ENCODE measurements at regions not wholly inside any gene's neighbourhood (a gene's known extent, or its start where the extent isn't known, plus 50 kb on each side); places are given as distances from the start of the nearest gene placed in this dataset.

DNA sequence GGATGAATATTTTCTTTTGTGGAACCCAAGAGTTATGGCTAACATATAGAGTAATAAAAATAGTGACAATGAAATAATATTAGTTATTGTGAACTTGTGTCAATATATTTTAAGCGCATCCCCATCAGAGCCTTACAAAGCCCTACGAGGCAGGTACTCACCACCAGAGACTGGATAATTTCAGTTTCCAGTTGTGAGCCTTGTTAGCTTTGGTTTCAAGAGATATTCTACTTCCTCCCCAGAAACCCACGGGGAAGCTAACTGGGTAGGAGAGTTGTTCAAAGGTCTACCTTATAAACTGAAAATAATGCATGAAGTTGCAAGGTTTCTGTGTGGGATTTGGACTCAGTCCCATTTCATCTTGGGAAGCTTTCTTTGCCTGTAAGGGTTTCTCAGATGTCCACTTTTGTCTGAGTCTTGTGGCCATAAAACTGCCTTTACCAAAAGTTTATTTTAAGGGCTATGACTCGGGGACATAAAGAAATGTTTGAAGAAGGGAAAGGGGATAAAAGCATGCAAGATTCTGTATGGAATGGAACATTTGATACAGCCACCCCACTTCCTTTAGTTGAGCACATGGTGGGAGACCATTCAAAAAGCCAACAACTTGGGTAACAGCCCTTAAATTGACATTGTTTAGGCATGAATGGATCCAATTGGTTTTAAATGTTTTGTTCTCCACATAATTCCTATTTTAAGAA is 57.4 kb upstream of the ANKRD55 start:
- Histone ChIP-seq H3K27me3 (ENCODE audit: control insufficient read depth, insufficient read depth, low read length, poor library complexity, severe bottlenecking) (no peaks in the 10 kb centered on the region), H3K4me3 (ENCODE audit: insufficient read depth, low read depth, low read length) (no peak overlapping the region), H3K36me3 (ENCODE audit: control insufficient read depth, insufficient read depth, low read length) (no peaks in the 10 kb centered on the region), H3K4me1 (ENCODE audit: control insufficient read depth, insufficient read depth, low read length) (no peaks in the 10 kb centered on the region), H3K9me3 (ENCODE audit: control insufficient read depth, low read length) (no peaks in the 10 kb centered on the region), H3K27ac (ENCODE audit: insufficient read depth, low read depth, low read length, poor library complexity, severe bottlenecking) (no peak overlapping the region)
- 91 to 96% methylated on average over 3 to 4 of the region's 4 CpGs for WGBS, 2 experiments

DNA sequence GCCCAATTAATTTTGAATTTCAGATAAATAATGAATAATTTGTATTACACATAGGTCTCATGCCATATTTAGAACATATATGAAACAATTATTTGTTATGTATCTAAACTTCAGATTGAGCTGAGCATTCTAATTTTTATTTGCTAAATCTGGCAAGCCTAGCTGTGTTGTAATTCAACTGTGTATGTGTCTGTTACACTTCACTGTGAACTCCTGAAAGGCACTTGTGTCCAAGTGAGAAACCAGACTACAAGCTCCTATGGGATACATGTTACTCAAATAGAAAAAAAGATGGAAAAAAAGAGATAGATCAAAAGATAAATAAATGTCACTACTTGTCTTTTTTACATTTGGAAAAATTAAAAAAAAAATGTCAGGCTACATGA is 56.5 kb upstream of the ANKRD55 start:
- no peak overlapping the region for H3K4me3 ChIP-seq (ENCODE audit: insufficient read depth, low read depth, low read length)
- no peaks in the 10 kb centered on the region for H3K9me3 ChIP-seq (ENCODE audit: control insufficient read depth, low read length)
- H3K4me1 ChIP-seq (ENCODE audit: control insufficient read depth, insufficient read depth, low read length) = no peaks in the 10 kb centered on the region
- H3K27ac ChIP-seq (ENCODE audit: insufficient read depth, low read depth, low read length, poor library complexity, severe bottlenecking) = no peak overlapping the region
- no peaks in the 10 kb centered on the region for H3K27me3 ChIP-seq (ENCODE audit: control insufficient read depth, insufficient read depth, low read length, poor library complexity, severe bottlenecking)
- no peaks in the 10 kb centered on the region for H3K36me3 ChIP-seq (ENCODE audit: control insufficient read depth, insufficient read depth, low read length)

DNA sequence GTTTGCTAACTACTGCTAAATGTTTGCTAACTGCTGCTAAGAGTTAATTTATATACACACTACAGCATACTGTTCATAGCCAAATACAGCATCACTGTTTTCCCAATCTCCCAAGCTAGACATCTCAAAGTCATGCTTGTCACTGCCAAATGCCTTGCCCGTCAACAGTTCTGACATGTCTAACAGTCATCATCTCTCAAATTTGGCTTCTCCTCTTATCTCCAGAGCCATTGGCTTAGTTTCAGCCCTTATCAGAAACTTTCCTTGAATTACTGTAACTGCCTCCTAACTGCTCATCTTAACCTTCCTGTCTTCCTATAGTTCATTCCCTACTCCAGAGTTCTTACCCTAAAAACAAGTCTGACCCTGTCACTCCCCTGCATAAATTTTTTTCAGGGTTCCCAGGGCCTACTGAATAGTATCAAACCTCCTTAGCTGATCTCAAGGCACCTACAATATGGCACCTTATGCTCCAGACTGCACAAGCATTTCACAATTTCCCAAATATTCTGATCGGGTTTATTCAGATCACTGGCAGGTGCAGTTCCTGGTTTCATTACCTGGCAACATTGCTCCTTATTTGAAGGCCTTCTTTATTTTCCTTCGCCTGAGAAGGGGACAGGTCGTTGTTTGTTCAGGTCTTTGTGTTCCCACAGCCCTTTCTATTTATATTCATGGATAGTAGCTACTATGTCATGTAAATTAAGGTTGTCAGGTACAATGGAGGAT is 55.9 kb upstream of the ANKRD55 start:
- Histone ChIP-seq H3K27ac (ENCODE audit: insufficient read depth, low read depth, low read length, poor library complexity, severe bottlenecking) (no peak overlapping the region), H3K4me1 (ENCODE audit: control insufficient read depth, insufficient read depth, low read length) (no peaks in the 10 kb centered on the region), H3K36me3 (ENCODE audit: control insufficient read depth, insufficient read depth, low read length) (no peaks in the 10 kb centered on the region), H3K4me3 (ENCODE audit: insufficient read depth, low read depth, low read length) (no peak overlapping the region), H3K9me3 (ENCODE audit: control insufficient read depth, low read length) (no peaks in the 10 kb centered on the region), H3K27me3 (ENCODE audit: control insufficient read depth, insufficient read depth, low read length, poor library complexity, severe bottlenecking) (no peaks in the 10 kb centered on the region)
- 82 to 90% methylated on average over 3 to 4 of the region's 4 CpGs for WGBS, 2 experiments

DNA sequence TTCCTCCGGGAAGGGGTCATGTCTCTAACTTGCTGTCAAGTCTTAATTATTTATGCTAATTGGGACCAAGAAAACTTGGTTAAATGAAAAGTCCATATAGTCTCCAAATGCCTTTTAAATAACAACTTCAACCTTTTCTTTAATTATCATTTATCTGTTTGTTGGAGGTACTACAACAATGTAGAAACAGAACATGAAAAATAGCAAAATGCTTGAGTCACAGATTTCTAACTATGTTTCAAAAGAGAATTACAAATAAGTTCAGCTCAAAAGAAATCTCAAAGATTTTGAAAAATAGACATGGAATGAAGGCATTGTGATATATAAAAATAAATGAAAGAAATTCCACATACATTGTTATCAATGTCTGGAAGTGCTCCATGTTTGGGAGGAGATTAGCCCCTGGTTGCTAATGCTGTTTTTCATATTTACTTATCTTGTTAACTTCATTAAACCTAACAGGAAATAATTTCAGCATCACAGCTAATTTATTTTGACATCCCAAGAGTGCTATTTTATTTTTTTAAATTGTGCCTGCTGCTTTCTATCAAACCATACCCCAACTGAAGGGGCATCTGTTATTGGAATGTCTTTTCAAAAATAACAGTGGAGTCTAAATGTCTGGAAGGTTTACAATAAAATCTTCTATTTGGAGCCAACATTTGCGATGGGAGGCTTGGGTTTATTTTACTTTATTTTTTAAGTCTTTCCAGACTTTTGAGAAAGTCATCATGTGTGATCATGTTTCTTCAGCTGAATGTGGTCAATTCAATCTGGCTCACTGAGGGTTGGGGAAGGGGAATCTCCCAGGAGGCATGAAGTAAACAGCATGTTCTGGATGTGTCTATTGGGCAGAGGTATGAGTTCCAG is 53.1 kb upstream of the ANKRD55 start:
- Histone ChIP-seq H3K27me3 (ENCODE audit: control insufficient read depth, insufficient read depth, low read length, poor library complexity, severe bottlenecking) (no peaks in the 10 kb centered on the region), H3K36me3 (ENCODE audit: control insufficient read depth, insufficient read depth, low read length) (no peaks in the 10 kb centered on the region), H3K9me3 (ENCODE audit: control insufficient read depth, low read length) (no peaks in the 10 kb centered on the region), H3K4me1 (ENCODE audit: control insufficient read depth, insufficient read depth, low read length) (no peaks in the 10 kb centered on the region), H3K27ac (ENCODE audit: insufficient read depth, low read depth, low read length, poor library complexity, severe bottlenecking) (no peak overlapping the region), H3K4me3 (ENCODE audit: insufficient read depth, low read depth, low read length) (no peak overlapping the region)
- 93 to 97% methylated on average over 2 of the region's 2 CpGs for whole genome bisulfite sequencing, 2 experiments

DNA sequence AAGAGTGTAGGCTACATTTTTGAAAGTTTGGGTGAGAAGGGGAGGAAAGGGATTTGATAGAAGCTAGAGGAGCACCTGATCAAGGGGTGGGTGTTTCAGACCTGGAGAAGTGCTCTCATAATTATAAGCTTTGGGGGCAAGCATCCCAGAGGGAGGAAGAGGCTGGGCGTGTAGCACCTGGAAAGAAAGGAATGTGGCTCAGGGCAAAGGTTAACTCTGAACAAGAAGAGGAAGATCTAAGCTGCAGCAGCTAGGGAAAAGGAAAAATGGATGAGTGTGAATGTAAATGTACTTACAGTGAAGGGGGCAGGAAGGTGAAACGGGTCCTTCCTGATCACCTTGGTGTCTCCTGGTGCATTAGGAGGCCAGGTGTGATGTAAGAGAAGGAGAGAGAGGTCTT is 49.8 kb upstream of the ANKRD55 start:
- H3K27ac ChIP-seq (ENCODE audit: insufficient read depth, low read depth, low read length, poor library complexity, severe bottlenecking) = no peak overlapping the region
- no peaks in the 10 kb centered on the region for H3K9me3 ChIP-seq (ENCODE audit: control insufficient read depth, low read length)
- no peaks in the 10 kb centered on the region for H3K36me3 ChIP-seq (ENCODE audit: control insufficient read depth, insufficient read depth, low read length)
- peaks cover 9% of the 10 kb centered on the region for H3K4me1 ChIP-seq (ENCODE audit: control insufficient read depth, insufficient read depth, low read length)
- no peaks in the 10 kb centered on the region for H3K27me3 ChIP-seq (ENCODE audit: control insufficient read depth, insufficient read depth, low read length, poor library complexity, severe bottlenecking)
- WGBS, 2 experiments = 85 to 88% methylated on average over 2 of the region's 2 CpGs
- no peak overlapping the region for H3K4me3 ChIP-seq (ENCODE audit: insufficient read depth, low read depth, low read length)

Measured in ectodermal cell (in vitro differentiated cells).